Ammon's horn (tissue), 1 donor: ENCODE measurements at regions not wholly inside any gene's neighbourhood (a gene's known extent, or its start where the extent isn't known, plus 50 kb on each side); places are given as distances from the start of the nearest gene placed in this dataset.

ENCODE experiments used
- DNase-seq: peaks from one replicate; pipeline ENCODE4 v3.0.0-alpha.2; 2016; ENCODE audit warnings: low spot score

GRCh38 chr13:64917566-64917965, 2312.6 kb downstream of the PCDH9 start:
- no peak for DNase-seq

- no peak for DNase-seq
Measured at GRCh38 chr13:64912141-64912540, 2318.0 kb downstream of the PCDH9 start.

GRCh38 chr13:64910096-64910495, 2320.0 kb downstream of the PCDH9 start:
- no peak for DNase-seq

GRCh38 chr13:64909184-64909583, 2321.0 kb downstream of the PCDH9 start:
- no peak for DNase-seq

GRCh38 chr13:64900039-64900438, 2330.1 kb downstream of the PCDH9 start:
- DNase-seq = no peak

GRCh38 chr13:64884976-64885375, 2345.2 kb downstream of the PCDH9 start:
- DNase-seq = no peak

GRCh38 chr13:64877176-64877575, 2353.0 kb downstream of the PCDH9 start:
- DNase-seq = no peak

- no peak for DNase-seq
Measured at GRCh38 chr13:64871742-64872141, 2358.4 kb downstream of the PCDH9 start.

GRCh38 chr13:64869539-64869938, 2360.6 kb downstream of the PCDH9 start:
- no peak for DNase-seq

- DNase-seq = no peak
Measured at GRCh38 chr13:64867856-64868255, 2362.3 kb downstream of the PCDH9 start.

GRCh38 chr13:64866331-64866730, 2363.8 kb downstream of the PCDH9 start:
- DNase-seq = no peak

GRCh38 chr13:64855506-64855905, 2374.6 kb downstream of the PCDH9 start:
- DNase-seq = no peak

- DNase-seq = no peak
Measured at GRCh38 chr13:64850017-64850416, 2380.1 kb downstream of the PCDH9 start.

- DNase-seq = no peak
Measured at GRCh38 chr13:64849196-64849595, 2380.9 kb downstream of the PCDH9 start.

GRCh38 chr13:64847767-64848166, 2382.4 kb downstream of the PCDH9 start:
- no peak for DNase-seq

- DNase-seq = no peak
Measured at GRCh38 chr13:64845110-64845509, 2385.0 kb downstream of the PCDH9 start.

GRCh38 chr13:64819081-64819480, 2411.1 kb downstream of the PCDH9 start:
- no peak for DNase-seq

GRCh38 chr13:64817691-64818090, 2412.4 kb downstream of the PCDH9 start:
- no peak for DNase-seq

GRCh38 chr13:64810750-64811149, 2419.4 kb downstream of the PCDH9 start:
- no peak for DNase-seq

- DNase-seq = no peak
Measured at GRCh38 chr13:64808704-64809103, 2421.4 kb downstream of the PCDH9 start.

GRCh38 chr13:64801768-64802167, 2428.4 kb downstream of the PCDH9 start:
- no peak for DNase-seq

GRCh38 chr13:64798422-64798821, 2431.7 kb downstream of the PCDH9 start:
- no peak for DNase-seq

GRCh38 chr13:64793592-64793991, 2436.5 kb downstream of the PCDH9 start:
- no peak for DNase-seq

GRCh38 chr13:64793131-64793530, 2437.0 kb downstream of the PCDH9 start:
- DNase-seq = no peak

- no peak for DNase-seq
Measured at GRCh38 chr13:64791373-64791772, 2438.8 kb downstream of the PCDH9 start.
